Karpas-422 (cell line): ENCODE measurements at regions not wholly inside any gene's neighbourhood (a gene's known extent, or its start where the extent isn't known, plus 50 kb on each side); places are given as distances from the start of the nearest gene placed in this dataset.

Experiments used
- DNase-seq: peaks from one replicate; pipeline ENCODE4 v3.0.0-alpha.2; 2015
- H2AFZ ChIP-seq: fragments of 200-600 bp; sonication (generic); 2 replicates; pipeline ENCODE4 v1.6.1; 2014; ENCODE audit warnings: antibody characterized with exemption, low read length, mixed read lengths
- H3K27ac ChIP-seq: fragments of 200-600 bp; sonication (generic); 2 replicates; pipeline ENCODE4 v1.5.1; 2014; ENCODE audit warnings: mild to moderate bottlenecking, low read length, moderate library complexity
- H3K27me3 ChIP-seq: fragments of 200-600 bp; sonication (generic); 2 replicates; pipeline ENCODE4 v1.6.1; 2014; ENCODE audit warnings: low read length, mixed read lengths
- H3K36me3 ChIP-seq: fragments of 200-600 bp; sonication (generic); 2 replicates; pipeline ENCODE4 v1.6.1; 2014; ENCODE audit warnings: low read length, mixed read lengths; ENCODE audit not compliant: insufficient read depth
- H3K4me1 ChIP-seq: fragments of 200-600 bp; sonication (generic); 2 replicates; pipeline ENCODE4 v1.6.1; 2014; ENCODE audit warnings: mild to moderate bottlenecking, low read length, mixed read lengths
- H3K4me2 ChIP-seq: fragments of 200-600 bp; sonication (generic); 2 replicates; pipeline ENCODE4 v1.6.1; 2014; ENCODE audit warnings: low read length, low read depth, mild to moderate bottlenecking; ENCODE audit not compliant: poor library complexity, severe bottlenecking
- H3K4me3 ChIP-seq: fragments of 200-600 bp; sonication (generic); 2 replicates; pipeline ENCODE4 v1.5.1; 2014; ENCODE audit warnings: mild to moderate bottlenecking, antibody characterized with exemption, low read length, mixed read lengths
- H3K79me2 ChIP-seq: fragments of 200-600 bp; sonication (generic); 2 replicates; pipeline ENCODE4 v1.6.1; 2014; ENCODE audit warnings: mild to moderate bottlenecking, low read length, mixed read lengths
- H3K9ac ChIP-seq: fragments of 200-600 bp; sonication (generic); 2 replicates; pipeline ENCODE4 v1.6.0; 2014; ENCODE audit warnings: low read length
- H3K9me2 ChIP-seq: fragments of 200-600 bp; sonication (generic), shearing (Covaris generic); replicated peaks from 2 replicates; pipeline ENCODE4 v1.6.0; 2014; ENCODE audit warnings: mild to moderate bottlenecking, low read length, moderate library complexity; ENCODE audit not compliant: insufficient read depth
- H3K9me3 ChIP-seq: fragments of 300-700, 200-600 bp; sonication (generic); 2 replicates; pipeline ENCODE4 v1.6.1; 2014; ENCODE audit warnings: low read length, mixed read lengths
- H4K20me1 ChIP-seq: fragments of 200-600 bp; sonication (generic); 2 replicates; pipeline ENCODE4 v1.6.1; 2014; ENCODE audit warnings: mild to moderate bottlenecking, antibody characterized with exemption, low read length, low read depth; ENCODE audit not compliant: insufficient read depth

- Histone ChIP-seq H3K4me3 (no peak overlapping the region), H3K79me2 (no peaks in the 10 kb centered on the region), H3K27ac (no peak overlapping the region), H3K36me3 (no peaks in the 10 kb centered on the region), H3K4me2 (no peak overlapping the region), H2AFZ (no peak overlapping the region), H3K9me2 (no peaks in the 10 kb centered on the region), H3K27me3 (no peaks in the 10 kb centered on the region), H3K9me3 (no peaks in the 10 kb centered on the region), H4K20me1 (no peaks in the 10 kb centered on the region), H3K9ac (no peak overlapping the region), H3K4me1 (peaks cover 17% of the 10 kb centered on the region)
- no peak for DNase-seq
These were observed 111.5 kb upstream of the RPS6KA2 start for GRCh38 chr6:166738386-166739116.

GRCh38 chr6:166737261-166737660 lies 110.2 kb upstream of the RPS6KA2 start:
- no peak overlapping the region for H3K4me2 ChIP-seq

GRCh38 chr6:166736634-166737033 lies 109.6 kb upstream of the RPS6KA2 start:
- no peaks in the 10 kb centered on the region for H3K9me2 ChIP-seq
- no peak overlapping the region for H3K4me3 ChIP-seq
- no peak overlapping the region for H2AFZ ChIP-seq
- H4K20me1 ChIP-seq = no peaks in the 10 kb centered on the region
- no peaks in the 10 kb centered on the region for H3K36me3 ChIP-seq
- H3K79me2 ChIP-seq = no peaks in the 10 kb centered on the region
- no peak overlapping the region for H3K4me2 ChIP-seq
- peaks cover 17% of the 10 kb centered on the region for H3K4me1 ChIP-seq
- no peak overlapping the region for H3K9ac ChIP-seq
- H3K27me3 ChIP-seq = no peaks in the 10 kb centered on the region
- DNase-seq = no peak
- H3K9me3 ChIP-seq = no peaks in the 10 kb centered on the region
- no peak overlapping the region for H3K27ac ChIP-seq

More at GRCh38 chr6:166737261-166737660, 110.2 kb upstream of the RPS6KA2 start:
- Histone ChIP-seq H3K4me1 (peaks cover 17% of the 10 kb centered on the region), H3K9ac (no peak overlapping the region), H4K20me1 (no peaks in the 10 kb centered on the region), H3K27ac (no peak overlapping the region), H3K9me2 (no peaks in the 10 kb centered on the region), H3K9me3 (no peaks in the 10 kb centered on the region), H3K36me3 (no peaks in the 10 kb centered on the region), H3K79me2 (no peaks in the 10 kb centered on the region), H3K4me3 (no peak overlapping the region), H2AFZ (no peak overlapping the region), H3K27me3 (no peaks in the 10 kb centered on the region)
- no peak for DNase-seq

DNA sequence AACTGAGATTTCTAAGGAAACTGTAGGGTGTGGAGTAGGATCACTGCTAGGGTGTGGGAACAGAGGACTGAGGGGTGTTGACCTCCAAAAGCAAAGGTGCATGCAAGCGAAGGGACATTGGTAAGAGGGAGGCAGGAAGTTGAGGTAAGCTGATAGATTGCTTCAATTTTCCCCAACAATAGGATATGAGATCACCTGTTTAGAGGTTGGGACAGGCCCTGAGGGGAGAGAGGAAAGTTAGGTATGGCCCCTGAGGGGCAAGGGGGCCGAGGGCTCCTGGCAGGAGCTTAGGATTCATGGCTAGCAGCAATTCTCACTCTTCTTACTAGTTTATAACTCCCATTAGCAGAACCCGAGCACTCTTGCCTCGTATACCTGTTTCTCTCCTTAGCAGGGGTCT lies 106.8 kb upstream of the RPS6KA2 start:
- no peaks in the 10 kb centered on the region for H4K20me1 ChIP-seq
- no peaks in the 10 kb centered on the region for H3K79me2 ChIP-seq
- peaks cover 14% of the 10 kb centered on the region for H3K4me1 ChIP-seq
- no peak overlapping the region for H3K27ac ChIP-seq
- H3K27me3 ChIP-seq = no peaks in the 10 kb centered on the region
- no peak overlapping the region for H3K9ac ChIP-seq
- no peak overlapping the region for H3K4me3 ChIP-seq
- no peak for DNase-seq
- H3K36me3 ChIP-seq = no peaks in the 10 kb centered on the region
- H3K9me2 ChIP-seq = no peaks in the 10 kb centered on the region
- H2AFZ ChIP-seq = no peak overlapping the region
- H3K9me3 ChIP-seq = no peaks in the 10 kb centered on the region
- H3K4me2 ChIP-seq = no peak overlapping the region

- DNase-seq = no peak
- H3K27ac ChIP-seq = no peak overlapping the region
- H3K9ac ChIP-seq = no peak overlapping the region
- H3K27me3 ChIP-seq = no peaks in the 10 kb centered on the region
- H3K4me2 ChIP-seq = no peak overlapping the region
- H3K9me2 ChIP-seq = no peaks in the 10 kb centered on the region
- no peak overlapping the region for H3K4me3 ChIP-seq
- H3K79me2 ChIP-seq = no peaks in the 10 kb centered on the region
- no peaks in the 10 kb centered on the region for H3K36me3 ChIP-seq
- no peak overlapping the region for H2AFZ ChIP-seq
- H4K20me1 ChIP-seq = no peaks in the 10 kb centered on the region
- peaks cover 7% of the 10 kb centered on the region; the same call in 1 of the 2 replicates for H3K4me1 ChIP-seq
- no peaks in the 10 kb centered on the region for H3K9me3 ChIP-seq
These were observed 102.6 kb upstream of the RPS6KA2 start for GRCh38 chr6:166729658-166730057.

DNA sequence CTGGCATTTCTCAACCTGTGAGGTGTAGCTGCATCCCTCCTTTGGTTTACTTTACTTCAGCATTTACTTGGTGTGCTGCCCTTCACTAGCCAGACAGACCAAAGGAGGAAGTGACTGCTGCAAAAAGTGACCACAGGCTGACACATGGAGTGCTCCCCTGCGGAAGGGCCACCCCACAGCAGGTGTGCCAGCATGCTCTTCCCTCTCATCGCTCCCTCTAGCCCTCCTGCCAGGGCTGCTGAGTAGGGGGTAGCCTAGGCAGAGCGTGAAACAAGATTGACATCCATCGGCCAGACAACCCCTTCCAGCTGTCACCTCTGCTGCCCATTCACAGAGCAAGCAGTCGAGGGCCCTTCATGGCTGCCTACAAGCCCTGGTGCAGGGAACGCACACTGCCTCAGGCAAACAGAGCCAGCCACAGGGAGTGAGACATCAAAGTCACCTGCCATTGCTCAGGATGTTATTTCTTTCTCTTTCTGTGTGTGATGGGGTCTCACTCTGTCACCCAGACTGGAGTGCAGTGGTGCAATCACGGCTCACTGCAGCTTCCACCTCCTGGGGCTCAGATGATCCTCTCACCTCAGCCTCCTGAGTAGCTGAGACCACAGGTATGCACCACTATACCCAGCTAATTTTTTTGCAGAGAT lies 102.0 kb upstream of the RPS6KA2 start:
- Histone ChIP-seq H3K79me2 (no peaks in the 10 kb centered on the region), H3K9ac (no peak overlapping the region), H4K20me1 (no peaks in the 10 kb centered on the region), H3K4me2 (no peak overlapping the region), H3K36me3 (no peaks in the 10 kb centered on the region), H3K4me1 (0 out of 2 replicates have a peak, but pooled peaks cover 4% of the 10 kb centered on the region), H3K27me3 (no peaks in the 10 kb centered on the region), H3K4me3 (no peak overlapping the region), H2AFZ (no peak overlapping the region), H3K9me3 (no peaks in the 10 kb centered on the region), H3K9me2 (no peaks in the 10 kb centered on the region), H3K27ac (no peak overlapping the region)
- DNase-seq = no peak

GRCh38 chr6:166726201-166726600 lies 99.2 kb upstream of the RPS6KA2 start:
- Histone ChIP-seq H3K36me3 (no peaks in the 10 kb centered on the region), H3K9ac (no peak overlapping the region), H3K79me2 (no peaks in the 10 kb centered on the region)

DNA sequence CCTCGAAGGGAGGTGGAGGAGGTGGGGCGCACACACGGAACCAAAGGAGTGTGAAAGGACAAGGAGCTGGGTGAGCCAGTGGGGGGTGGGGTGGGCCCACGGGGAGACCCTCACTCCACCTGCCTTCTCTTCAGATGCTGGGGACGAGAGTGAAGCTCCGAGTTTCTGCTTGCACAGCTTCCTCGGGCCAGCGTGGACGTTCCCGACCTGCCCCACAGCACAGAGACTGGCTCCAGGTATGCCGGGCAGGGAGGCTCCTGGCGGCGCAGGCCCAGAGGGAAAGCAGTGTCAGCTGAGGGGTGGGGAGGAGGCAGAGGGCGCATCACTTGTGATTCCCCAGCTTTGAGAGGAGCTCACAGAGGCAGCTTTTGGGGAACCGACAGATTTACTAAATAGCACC lies 98.5 kb upstream of the RPS6KA2 start:
- Histone ChIP-seq H3K9ac (no peak overlapping the region), H3K9me2 (no peaks in the 10 kb centered on the region), H3K36me3 (no peaks in the 10 kb centered on the region), H2AFZ (no peak overlapping the region), H3K4me1 (0 out of 2 replicates have a peak, but pooled peaks cover 4% of the 10 kb centered on the region), H3K27me3 (no peaks in the 10 kb centered on the region), H4K20me1 (no peaks in the 10 kb centered on the region), H3K4me3 (no peak overlapping the region), H3K9me3 (no peaks in the 10 kb centered on the region), H3K79me2 (no peaks in the 10 kb centered on the region), H3K27ac (no peak overlapping the region), H3K4me2 (no peak overlapping the region)
- DNase-seq = no peak

More at GRCh38 chr6:166726201-166726600, 99.2 kb upstream of the RPS6KA2 start:
- 0 out of 2 replicates have a peak, but pooled peaks cover 4% of the 10 kb centered on the region for H3K4me1 ChIP-seq
- H3K4me2 ChIP-seq = no peak overlapping the region
- H4K20me1 ChIP-seq = no peaks in the 10 kb centered on the region
- no peak for DNase-seq
- H3K9me2 ChIP-seq = no peaks in the 10 kb centered on the region
- H3K27me3 ChIP-seq = no peaks in the 10 kb centered on the region
- H3K27ac ChIP-seq = no peak overlapping the region
- H3K9me3 ChIP-seq = no peaks in the 10 kb centered on the region
- H3K4me3 ChIP-seq = no peak overlapping the region
- no peak overlapping the region for H2AFZ ChIP-seq
